ENCODE measurements at regions not wholly inside any gene's neighbourhood (a gene's known extent, or its start where the extent isn't known, plus 50 kb on each side); places are given as distances from the start of the nearest gene placed in this dataset.

- no peak for DNase-seq
These were observed 128.7 kb upstream of the SEMA6A start for GRCh38 chr5:116703328-116703727.

DNA sequence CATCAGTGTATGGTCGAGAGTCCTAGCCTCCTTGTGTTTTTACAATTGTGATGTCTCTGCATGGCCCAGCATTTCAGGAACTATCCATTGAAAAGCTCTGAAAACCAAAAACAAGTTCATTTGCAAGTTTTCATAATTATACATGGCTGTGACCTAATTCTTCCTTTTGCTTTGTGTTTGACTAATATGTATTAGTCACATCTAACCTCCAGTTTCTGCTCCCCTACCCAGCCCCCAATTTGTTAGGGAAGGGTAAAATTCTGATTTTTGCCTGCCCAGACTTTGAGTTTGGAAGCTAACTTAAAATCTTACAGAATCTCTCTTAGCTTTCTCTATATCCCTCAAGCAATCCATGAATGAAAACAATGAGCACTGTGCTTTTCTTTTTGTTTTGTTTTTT is 128.2 kb upstream of the SEMA6A start:
- no peak for DNase-seq

DNA sequence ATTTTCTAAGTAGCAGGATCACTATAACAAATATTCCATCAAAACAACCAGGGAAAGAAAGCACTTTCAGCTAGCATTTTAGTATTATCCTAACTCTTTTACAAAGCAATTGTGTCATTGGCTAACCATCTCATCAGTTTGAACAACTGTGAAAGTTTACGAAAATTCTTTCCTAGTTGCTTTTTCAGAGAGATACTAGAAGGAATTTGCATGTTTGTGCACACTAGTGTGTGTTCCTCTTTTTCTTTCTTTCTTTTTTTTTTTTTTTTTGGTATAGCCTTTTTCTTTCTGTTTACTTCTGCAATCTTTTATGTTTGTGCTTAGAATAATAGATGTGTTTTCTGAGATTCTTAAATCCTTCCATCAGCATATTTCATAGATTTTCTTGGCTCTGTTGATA is 124.7 kb upstream of the SEMA6A start:
- DNase-seq, result no peak

DNA sequence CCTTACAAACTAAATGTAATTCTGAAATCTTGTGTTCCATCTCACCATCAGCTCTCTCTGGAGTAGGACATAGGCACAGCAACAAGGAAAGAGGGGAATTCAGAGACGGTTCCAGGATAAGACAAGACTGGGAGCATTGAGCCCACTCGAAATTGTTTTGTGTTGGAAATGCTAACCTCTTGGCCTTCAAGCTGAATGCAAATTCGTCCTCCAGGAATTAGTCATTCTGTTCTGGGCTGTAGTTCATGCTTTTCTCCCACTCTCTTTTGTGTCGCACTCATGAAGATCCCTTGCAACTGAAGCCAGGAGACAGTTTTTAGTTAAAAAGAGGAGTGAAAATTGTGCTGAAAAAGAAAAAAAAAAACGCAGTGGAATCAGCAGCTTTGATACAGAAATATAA is 121.7 kb upstream of the SEMA6A start:
- no peak for DNase-seq

DNA sequence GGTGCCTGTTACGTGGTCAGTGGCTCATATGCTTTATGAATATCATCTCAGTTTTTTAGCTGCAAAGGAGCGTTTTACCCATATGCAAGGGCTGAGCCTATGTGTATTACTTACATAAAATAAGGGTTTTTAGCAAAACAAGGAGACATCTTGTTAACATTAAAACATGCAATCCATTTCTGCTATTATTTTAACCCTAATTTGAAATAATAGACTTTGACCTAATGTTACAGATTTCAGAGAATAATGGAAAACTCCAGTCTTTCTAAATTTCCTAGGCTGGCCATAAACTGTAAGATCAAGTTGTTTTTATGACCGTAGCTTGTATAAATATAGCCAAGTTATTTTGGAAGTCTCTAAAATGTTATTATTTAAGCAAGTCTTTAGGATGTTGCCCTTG is 121.1 kb upstream of the SEMA6A start:
- DNase-seq, result no peak

GRCh38 chr5:116686438-116686837 is 111.8 kb upstream of the SEMA6A start:
- DNase-seq, result no peak

DNA sequence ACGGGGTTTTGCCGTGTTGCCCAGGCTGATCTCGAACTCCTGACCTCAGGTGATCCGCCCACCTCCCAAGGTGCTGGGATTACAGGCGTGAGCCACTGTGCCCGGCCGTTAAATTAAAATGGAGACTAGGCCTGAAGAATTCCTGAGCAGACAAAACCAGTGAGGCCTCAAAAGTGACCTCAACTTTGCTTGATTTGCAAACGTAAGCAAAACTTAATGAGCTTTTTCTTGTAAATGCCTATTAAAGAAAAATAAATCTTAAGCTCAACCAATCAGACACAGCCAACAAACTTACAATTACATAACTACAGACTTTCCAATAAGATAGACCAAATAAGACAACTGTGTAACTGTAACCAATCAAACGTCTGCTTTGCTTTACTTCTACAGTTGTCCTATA is 111.3 kb upstream of the SEMA6A start:
- DNase-seq, result no peak

DNA sequence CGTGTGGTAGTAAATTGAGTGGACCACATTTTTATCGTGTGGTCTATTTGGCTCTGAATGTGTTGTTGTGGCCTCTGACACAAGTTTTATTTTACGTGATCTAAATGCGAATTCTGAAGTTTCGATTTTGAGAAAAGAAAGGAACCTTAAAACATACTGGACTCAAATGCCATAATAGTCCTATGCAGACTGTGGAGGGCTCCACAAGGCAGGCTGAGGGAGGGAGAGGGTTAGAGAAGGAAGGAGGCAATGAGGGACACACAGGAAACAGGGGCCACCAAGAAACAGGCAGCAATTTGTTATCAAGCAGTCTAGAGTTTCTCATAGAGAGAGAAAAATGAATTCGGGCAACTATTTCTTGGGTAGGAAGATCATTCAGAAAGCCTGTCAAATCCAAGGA is 110.4 kb upstream of the SEMA6A start:
- DNase-seq, result no peak

- no peak for DNase-seq
These were observed 106.9 kb upstream of the SEMA6A start for GRCh38 chr5:116681334-116682013.

GRCh38 chr5:116675626-116675910 is 100.9 kb upstream of the SEMA6A start:
- no peak for DNase-seq

DNA sequence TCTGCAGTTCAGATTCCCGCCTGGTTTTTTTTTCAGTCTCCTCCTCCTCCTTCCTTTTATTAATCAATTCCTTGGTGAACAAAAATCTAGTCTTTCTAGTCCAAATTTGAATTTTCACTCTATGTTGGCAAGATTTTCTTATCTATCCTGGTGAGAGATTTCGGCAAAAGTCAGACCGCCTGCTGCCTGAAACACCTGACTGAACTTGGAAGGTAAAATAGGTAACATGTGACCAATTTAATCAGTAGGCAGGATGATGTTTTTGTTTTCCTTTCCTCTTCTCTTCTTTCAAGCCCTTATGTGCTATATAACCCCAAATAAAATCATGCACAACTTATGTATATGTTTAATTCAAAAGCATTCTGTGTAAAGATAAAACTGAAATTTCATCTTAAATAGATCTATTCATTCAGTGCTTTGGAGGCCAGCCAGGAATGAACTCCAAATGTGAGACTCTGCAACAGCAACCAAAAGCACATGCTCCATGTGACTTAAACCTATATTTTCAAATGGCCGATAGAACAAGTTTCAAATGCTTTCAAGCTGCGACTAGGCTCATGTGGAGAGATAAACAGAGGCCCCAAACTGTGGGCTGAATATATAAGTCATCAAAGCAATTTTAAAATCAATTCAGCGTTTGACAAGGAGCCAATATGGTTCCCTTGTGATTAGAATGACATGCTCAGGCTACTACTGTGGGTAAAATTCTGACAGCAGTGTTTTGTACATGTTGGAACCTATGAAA is 100.4 kb upstream of the SEMA6A start:
- no peak for DNase-seq

DNA sequence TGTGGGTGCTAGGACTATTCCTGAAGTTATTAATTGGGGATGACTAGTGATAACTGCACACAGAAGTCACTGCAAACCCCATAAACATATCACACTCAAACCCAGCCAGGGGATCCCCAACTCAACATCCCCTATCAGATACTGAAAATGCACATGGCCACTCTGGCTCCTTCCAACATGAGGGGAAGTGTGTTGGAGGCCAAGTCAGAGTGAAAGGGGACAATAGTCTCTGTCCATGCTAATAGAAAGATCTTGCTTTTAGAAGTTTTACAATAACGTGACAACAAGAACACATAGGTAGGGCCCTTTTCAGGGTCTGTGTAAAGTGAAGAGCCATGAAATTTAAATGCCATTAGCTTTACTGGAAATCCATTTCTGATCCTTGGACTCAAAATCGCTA is 98.8 kb upstream of the SEMA6A start:
- no peak for DNase-seq

DNA sequence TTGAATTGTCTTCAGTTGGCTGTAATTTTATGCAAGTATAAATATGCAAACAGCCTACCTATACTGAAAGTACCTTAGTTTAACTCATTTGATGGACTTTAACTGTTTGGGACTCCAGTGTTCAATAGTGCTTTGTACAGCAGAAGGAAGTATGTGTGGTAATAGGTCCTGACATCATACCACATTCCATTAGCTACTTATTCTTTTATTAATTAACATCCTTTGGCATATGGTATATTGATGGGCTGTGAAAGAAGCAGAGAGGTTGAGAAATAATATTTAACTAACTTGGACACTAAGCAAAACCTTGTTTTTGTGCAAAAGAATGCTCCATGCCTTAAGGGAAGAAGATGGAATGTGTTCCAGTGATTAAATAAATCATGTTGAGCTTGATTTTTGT is 97.6 kb upstream of the SEMA6A start:
- DNase-seq, result no peak

DNA sequence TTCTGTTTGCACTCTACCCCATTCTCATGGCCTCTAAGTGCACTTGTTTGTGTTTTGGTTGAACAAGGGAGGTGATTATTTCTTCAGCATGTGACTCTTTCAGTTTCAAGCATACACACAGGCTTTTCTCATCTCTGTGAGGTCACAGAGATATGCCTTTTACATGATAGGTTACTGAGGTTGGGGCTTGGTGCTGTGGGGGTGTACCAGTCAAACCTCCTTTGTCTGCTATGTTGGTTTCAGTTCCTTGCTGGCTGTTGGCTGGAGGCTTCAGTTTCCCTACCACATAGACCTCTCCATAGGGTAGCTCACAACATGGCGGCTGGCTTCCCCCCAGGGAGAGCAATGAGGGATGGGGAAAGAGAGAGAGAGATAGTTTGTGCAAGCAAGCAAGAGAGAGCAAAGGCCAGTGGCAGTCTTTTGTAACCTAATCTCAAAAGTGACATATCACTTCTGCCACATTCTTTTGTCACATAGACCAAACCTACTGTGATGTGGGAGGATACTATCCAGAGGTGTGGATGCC is 96.7 kb upstream of the SEMA6A start:
- DNase-seq, result no peak

- DNase-seq, result no peak
These were observed 94.8 kb upstream of the SEMA6A start for GRCh38 chr5:116669261-116670031.

DNA sequence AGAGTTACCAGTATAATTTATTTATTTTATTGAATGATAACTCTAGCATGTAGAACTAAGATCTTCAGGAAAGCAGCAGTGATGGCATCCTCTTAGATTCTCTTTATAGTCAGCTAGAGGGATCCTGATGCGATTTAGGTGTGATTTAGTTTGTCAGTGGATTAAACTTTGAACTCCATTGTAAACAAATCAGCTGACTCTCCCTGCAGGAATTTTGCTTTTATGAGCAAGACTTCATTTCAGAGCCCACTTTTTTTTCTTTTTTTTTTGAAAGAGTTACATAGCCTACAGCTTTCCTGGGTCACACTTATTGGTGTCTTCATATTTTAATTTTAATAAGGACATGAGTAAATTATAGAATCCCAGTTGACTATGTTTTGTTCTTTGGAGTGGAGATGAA is 93.8 kb upstream of the SEMA6A start:
- no peak for DNase-seq

- DNase-seq, result no peak
These were observed 92.3 kb upstream of the SEMA6A start for GRCh38 chr5:116666901-116667300.

DNA sequence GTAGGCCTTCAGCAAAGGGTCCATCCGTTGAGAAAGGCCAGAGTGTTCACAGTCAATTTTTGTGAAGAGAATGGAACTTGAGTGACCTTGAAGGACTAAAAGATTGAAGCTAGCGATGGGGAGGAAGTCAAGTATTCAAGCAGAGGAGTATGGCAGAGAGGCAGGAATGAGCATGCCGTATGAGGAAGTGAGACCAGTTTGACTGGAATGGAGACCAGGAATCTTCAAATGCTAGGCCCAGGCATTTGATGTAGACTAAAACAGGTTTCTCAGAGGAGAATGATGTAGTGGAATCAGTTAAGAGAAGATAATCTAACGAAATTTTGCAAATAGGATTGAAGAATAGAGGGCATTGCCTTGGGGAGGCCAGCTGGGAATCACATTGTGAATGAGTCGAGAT is 90.4 kb upstream of the SEMA6A start:
- DNase-seq, result no peak

- no peak for DNase-seq
These were observed 88.5 kb upstream of the SEMA6A start for GRCh38 chr5:116663081-116663480.

DNA sequence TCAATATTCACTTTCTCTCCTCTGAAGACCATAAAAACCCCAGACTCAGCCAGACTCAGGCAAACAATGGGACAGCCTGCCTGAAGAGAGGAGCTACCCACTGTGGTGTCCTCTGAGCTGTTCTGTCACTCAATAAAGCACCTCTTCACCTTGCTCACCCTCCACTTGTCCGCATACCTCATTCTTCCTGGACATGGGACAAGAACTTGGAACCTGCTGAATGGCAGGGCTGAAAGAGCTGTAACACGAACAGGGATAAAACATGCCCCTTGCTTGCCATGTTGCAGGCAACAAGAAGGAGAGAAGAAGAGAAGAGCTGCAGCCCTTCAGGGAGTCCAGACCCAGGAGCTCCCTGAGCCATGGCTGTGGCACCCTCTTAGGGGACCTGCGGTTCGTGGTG is 86.8 kb upstream of the SEMA6A start:
- DNase-seq, result no peak

GRCh38 chr5:116660929-116661328 is 86.3 kb upstream of the SEMA6A start:
- no peak for DNase-seq

DNA sequence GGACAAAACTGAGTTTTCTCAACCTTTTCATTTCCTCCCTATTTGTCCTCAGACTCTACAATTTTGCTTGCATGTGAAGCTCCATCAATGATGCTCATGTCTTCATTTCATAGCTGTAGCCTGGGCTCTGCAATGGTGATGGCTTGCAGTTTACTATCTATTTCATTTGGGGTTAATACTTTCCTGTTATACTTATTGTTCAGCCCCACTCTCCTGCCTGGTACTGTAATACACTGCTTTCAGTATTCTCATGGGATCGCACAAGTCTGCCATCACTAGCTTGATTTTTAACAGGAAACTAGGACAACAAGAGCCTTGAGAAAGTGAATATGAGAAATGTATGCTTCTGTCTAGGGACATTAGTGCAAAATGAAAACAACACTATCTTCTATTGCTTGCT is 84.2 kb upstream of the SEMA6A start:
- DNase-seq, result no peak

GRCh38 chr5:116658141-116658540 is 83.5 kb upstream of the SEMA6A start:
- DNase-seq, result no peak

DNA sequence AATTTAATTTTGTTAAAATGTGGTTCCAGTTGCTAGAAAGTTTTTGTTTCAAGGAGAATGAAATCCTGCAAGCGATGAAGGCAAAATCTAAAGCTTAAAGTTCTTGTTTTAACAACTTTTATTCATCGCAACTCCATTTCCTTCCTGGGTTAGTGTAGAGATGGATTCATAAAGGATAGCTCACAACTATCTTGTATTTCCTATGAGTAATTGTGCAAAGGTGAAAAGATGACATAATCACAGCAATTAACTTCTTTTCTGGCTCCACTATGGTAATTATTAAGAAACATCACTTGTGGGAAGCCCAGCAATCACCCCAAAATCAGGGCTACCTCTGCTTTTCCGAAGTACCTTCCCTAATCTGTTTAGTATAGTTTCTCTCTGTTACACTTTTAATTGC is 80.8 kb upstream of the SEMA6A start:
- DNase-seq, result no peak

All from CD4-positive, alpha-beta T cell treated with Interleukin-21 for 1 hour (primary cell).